MM.1S (cell line): ENCODE measurements at regions not wholly inside any gene's neighbourhood (a gene's known extent, or its start where the extent isn't known, plus 50 kb on each side); places are given as distances from the start of the nearest gene placed in this dataset.
"Not testable (repeated sequence)": the region's sequence is repeated elsewhere in the genome, so short reads cannot be mapped to it uniquely, and the experiment has no call there.

Experiments
- DNase-seq: peaks from one replicate; pipeline ENCODE4 v3.0.0-alpha.2; 2015
- H2AFZ ChIP-seq: fragments of 300-600 bp; sonication (generic); 2 replicates; pipeline ENCODE4 v1.6.0; 2016; ENCODE audit warnings: antibody characterized with exemption, low read length
- H3F3A ChIP-seq: fragments of 300-600 bp; sonication (generic); 2 replicates; pipeline ENCODE4 v1.6.1; 2016; ENCODE audit warnings: mild to moderate bottlenecking, antibody characterized with exemption, low read length, moderate library complexity, mixed read lengths; ENCODE audit not compliant: insufficient read depth
- H3K27ac ChIP-seq: fragments of 300-600 bp; sonication (generic); 2 replicates; pipeline ENCODE4 v1.5.1; 2016; ENCODE audit warnings: mild to moderate bottlenecking, low read length
- H3K27me3 ChIP-seq: fragments of 300-600 bp; sonication (generic); replicated peaks from 2 replicates; pipeline ENCODE4 v1.6.0; 2016; ENCODE audit warnings: low read length; ENCODE audit not compliant: insufficient read depth
- H3K36me3 ChIP-seq: fragments of 300-600 bp; sonication (generic); replicated peaks from 2 replicates; pipeline ENCODE4 v1.6.1; 2016; ENCODE audit warnings: mild to moderate bottlenecking, low read length, mixed read lengths; ENCODE audit not compliant: insufficient read depth
- H3K4me1 ChIP-seq: fragments of 300-600 bp; sonication (generic); 2 replicates; pipeline ENCODE4 v1.6.1; 2016; ENCODE audit warnings: low read length, mixed read lengths
- H3K4me2 ChIP-seq: fragments of 300-600 bp; sonication (generic); 2 replicates; pipeline ENCODE4 v1.6.0; 2016; ENCODE audit warnings: low read depth, low read length
- H3K4me3 ChIP-seq: fragments of 300-600 bp; sonication (generic); 2 replicates; pipeline ENCODE4 v1.5.1; 2016; ENCODE audit warnings: low read length, mixed read lengths
- H3K79me2 ChIP-seq: fragments of 300-600 bp; sonication (generic); 2 replicates; pipeline ENCODE4 v1.6.1; 2016; ENCODE audit warnings: mixed run types, low read length, mixed read lengths
- H3K9ac ChIP-seq: fragments of 300-600 bp; sonication (generic); 2 replicates; pipeline ENCODE4 v1.6.1; 2016; ENCODE audit warnings: low read length, mixed read lengths
- H3K9me2 ChIP-seq: fragments of 300-600 bp; sonication (generic); replicated peaks from 2 replicates; pipeline ENCODE4 v1.6.1; 2016; ENCODE audit warnings: mild to moderate bottlenecking, low read length, mixed read lengths; ENCODE audit not compliant: insufficient read depth
- H3K9me3 ChIP-seq: fragments of 300-600 bp; sonication (generic); replicated peaks from 2 replicates; pipeline ENCODE4 v1.6.1; 2016; ENCODE audit warnings: mild to moderate bottlenecking, low read length, mixed read lengths; ENCODE audit not compliant: insufficient read depth
- H4K20me1 ChIP-seq: fragments of 300-600 bp; sonication (generic); 2 replicates; pipeline ENCODE4 v1.6.1; 2016; ENCODE audit warnings: mild to moderate bottlenecking, low read length, moderate library complexity, mixed read lengths; ENCODE audit not compliant: insufficient read depth
- EZH2 ChIP-seq: fragments of 300-600 bp; sonication (generic); optimal IDR thresholded peaks from 2 replicates; pipeline ENCODE3; 2017; ENCODE audit warnings: low read depth, mild to moderate bottlenecking, antibody characterized with exemption, low read length, mixed read lengths
- EZH2phosphoT487 ChIP-seq: fragments of 300-600 bp; sonication (generic); IDR thresholded peaks from 2 replicates; pipeline ENCODE4 v1.6.1; 2018; ENCODE audit warnings: antibody characterized with exemption, low read length
- TF ChIP-seq, protein P1 (sequence below): fragments of 300-600 bp; sonication (generic); IDR thresholded peaks from 2 replicates; pipeline ENCODE4 v1.5.1; 2016; ENCODE audit warnings: antibody characterized with exemption, low read length, mixed read lengths

DNA sequence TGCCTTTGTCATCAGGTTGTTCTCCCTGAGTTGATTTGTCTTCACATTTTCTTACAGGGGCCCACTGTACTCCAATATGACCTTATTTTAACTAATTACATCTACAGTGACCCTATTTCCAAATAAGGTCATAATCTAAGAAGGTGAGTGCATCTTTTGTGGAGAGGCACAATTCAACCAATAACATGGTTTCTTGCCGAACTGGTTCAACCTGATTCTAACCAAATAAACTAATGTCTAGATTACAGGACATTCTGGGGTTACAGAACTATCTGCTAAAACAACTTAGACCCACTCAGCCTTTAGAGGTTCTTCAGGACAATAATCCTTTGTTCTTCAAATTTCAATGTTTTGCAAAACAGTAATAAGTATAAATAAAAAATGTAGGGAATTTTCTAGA is 496.5 kb upstream of the SOX11 start:
- no peak overlapping the region for H3K9ac ChIP-seq
- no peaks in the 10 kb centered on the region for H3K9me2 ChIP-seq
- no peak overlapping the region for H2AFZ ChIP-seq
- no peaks in the 10 kb centered on the region for H3F3A ChIP-seq
- H4K20me1 ChIP-seq: no peaks in the 10 kb centered on the region
- no peak for DNase-seq
- H3K4me2 ChIP-seq: no peak overlapping the region
- H3K79me2 ChIP-seq: no peaks in the 10 kb centered on the region
- H3K27me3 ChIP-seq: no peaks in the 10 kb centered on the region
- no peaks in the 10 kb centered on the region for H3K36me3 ChIP-seq
- no peaks in the 10 kb centered on the region for H3K4me1 ChIP-seq
- no peak overlapping the region for H3K4me3 ChIP-seq
- TF ChIP-seq, protein P1, sequence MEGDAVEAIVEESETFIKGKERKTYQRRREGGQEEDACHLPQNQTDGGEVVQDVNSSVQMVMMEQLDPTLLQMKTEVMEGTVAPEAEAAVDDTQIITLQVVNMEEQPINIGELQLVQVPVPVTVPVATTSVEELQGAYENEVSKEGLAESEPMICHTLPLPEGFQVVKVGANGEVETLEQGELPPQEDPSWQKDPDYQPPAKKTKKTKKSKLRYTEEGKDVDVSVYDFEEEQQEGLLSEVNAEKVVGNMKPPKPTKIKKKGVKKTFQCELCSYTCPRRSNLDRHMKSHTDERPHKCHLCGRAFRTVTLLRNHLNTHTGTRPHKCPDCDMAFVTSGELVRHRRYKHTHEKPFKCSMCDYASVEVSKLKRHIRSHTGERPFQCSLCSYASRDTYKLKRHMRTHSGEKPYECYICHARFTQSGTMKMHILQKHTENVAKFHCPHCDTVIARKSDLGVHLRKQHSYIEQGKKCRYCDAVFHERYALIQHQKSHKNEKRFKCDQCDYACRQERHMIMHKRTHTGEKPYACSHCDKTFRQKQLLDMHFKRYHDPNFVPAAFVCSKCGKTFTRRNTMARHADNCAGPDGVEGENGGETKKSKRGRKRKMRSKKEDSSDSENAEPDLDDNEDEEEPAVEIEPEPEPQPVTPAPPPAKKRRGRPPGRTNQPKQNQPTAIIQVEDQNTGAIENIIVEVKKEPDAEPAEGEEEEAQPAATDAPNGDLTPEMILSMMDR: no peak
- no peak for TF ChIP-seq EZH2
- TF ChIP-seq EZH2phosphoT487: no peak
- no peaks in the 10 kb centered on the region for H3K9me3 ChIP-seq
- H3K27ac ChIP-seq: no peak overlapping the region

DNA sequence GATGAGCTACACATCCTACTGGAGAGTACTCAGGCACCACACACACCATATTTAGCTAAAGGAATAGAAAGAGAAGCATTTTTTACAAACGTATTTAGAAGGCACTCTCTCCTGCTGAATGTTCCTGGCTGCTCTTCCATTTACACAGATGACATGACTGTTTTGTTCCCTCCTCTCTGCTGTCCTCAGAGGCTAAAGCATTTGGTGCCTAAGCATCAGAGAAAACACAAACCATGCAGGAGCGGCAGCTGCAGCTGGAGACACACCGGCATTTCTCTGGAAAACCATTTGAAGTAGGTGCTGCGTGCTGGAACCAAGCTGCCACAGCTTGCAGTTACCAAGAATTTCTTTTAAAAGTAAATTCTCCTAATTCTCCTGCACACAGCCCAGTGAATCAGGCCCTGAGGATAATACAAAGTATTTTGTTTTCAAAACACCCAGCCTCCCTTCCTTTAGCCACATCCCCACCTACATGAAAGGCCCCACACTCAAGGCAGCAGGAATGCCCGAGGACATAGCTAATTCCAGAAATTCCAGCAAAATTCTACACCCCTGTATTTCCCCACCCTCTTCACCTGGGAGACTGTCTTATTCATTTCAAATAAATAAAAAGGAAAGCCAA is 488.9 kb upstream of the SOX11 start:
- TF ChIP-seq EZH2 (no peak), EZH2phosphoT487 (no peak)
- TF ChIP-seq, protein P1: no peak
- Histone ChIP-seq H3K9me2 (no peaks in the 10 kb centered on the region), H3K27ac (no peak overlapping the region), H3K9ac (no peak overlapping the region), H4K20me1 (no peaks in the 10 kb centered on the region), H3K4me1 (no peaks in the 10 kb centered on the region), H3K9me3 (no peaks in the 10 kb centered on the region), H3K36me3 (no peaks in the 10 kb centered on the region), H3K27me3 (no peaks in the 10 kb centered on the region), H3K4me2 (no peak overlapping the region), H2AFZ (no peak overlapping the region), H3K79me2 (no peaks in the 10 kb centered on the region), H3F3A (no peaks in the 10 kb centered on the region), H3K4me3 (no peak overlapping the region)
- DNase-seq: no peak

DNA sequence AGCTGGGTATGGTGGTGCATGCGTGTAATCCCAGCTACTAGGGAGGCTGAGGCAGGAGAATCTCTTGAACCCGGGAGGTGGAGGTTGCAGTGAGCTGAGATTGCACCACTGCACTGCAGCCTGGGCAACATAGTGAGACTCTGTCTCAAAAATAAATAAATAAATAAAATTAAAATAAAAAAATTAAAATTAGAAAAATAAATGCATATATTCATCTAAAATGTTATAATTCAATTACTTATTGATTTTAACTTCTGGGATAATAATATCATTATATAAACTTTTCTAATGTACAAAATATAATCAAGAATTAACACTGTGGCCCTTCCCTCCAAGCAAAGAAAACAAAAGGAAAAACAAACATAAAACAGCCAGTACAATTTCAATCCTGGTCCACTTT is 485.4 kb upstream of the SOX11 start:
- not testable (repeated sequence) for H3K4me3 ChIP-seq, H3K4me1 ChIP-seq, H3F3A ChIP-seq, H3K27ac ChIP-seq, H4K20me1 ChIP-seq, H3K27me3 ChIP-seq, DNase-seq, H3K4me2 ChIP-seq, H3K9ac ChIP-seq, H2AFZ ChIP-seq, H3K79me2 ChIP-seq, H3K9me3 ChIP-seq, H3K9me2 ChIP-seq, H3K36me3 ChIP-seq

DNA sequence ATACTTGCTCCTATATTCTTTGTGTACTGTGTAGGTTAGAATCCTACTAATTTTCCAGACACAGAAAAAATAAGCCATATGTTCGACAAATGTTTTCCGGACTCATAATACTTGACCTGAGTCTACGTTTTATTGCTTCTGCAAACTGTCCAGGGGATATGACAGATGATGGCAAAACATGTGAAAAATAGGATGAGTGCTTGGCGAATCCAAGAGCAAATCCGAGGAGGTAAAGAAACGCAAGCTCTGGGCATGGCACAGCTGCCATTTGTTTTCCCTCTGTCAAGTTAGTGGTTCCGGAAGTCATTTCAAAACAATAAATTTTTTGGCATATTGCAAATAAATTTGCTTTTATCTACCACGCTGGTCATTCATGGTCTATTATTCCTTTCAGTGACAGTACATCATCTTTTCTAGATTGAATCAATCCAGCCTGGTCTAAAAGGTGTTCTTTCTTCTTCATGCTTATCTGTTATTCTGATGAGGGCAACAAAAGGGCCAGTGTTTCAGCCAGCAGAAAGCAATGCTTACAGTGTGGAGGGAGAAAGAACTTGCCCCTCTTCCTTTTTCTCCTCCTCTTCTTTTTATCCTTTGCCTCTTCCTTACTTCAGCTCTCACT is 476.1 kb upstream of the SOX11 start:
- TF ChIP-seq EZH2phosphoT487 (no peak), EZH2 (no peak)
- TF ChIP-seq, protein P1: no peak
- H3K27ac ChIP-seq: no peak overlapping the region
- H2AFZ ChIP-seq: no peak overlapping the region
- no peak overlapping the region for H3K4me2 ChIP-seq
- H3F3A ChIP-seq: no peaks in the 10 kb centered on the region
- H3K9me3 ChIP-seq: no peaks in the 10 kb centered on the region
- DNase-seq: no peak
- H3K36me3 ChIP-seq: no peaks in the 10 kb centered on the region
- H3K4me1 ChIP-seq: no peaks in the 10 kb centered on the region
- no peaks in the 10 kb centered on the region for H4K20me1 ChIP-seq
- no peaks in the 10 kb centered on the region for H3K79me2 ChIP-seq
- no peaks in the 10 kb centered on the region for H3K27me3 ChIP-seq
- no peak overlapping the region for H3K4me3 ChIP-seq
- no peak overlapping the region for H3K9ac ChIP-seq
- H3K9me2 ChIP-seq: no peaks in the 10 kb centered on the region
